ENCODE measurements at regions not wholly inside any gene's neighbourhood (a gene's known extent, or its start where the extent isn't known, plus 50 kb on each side); places are given as distances from the start of the nearest gene placed in this dataset.

- TF ChIP-seq CEBPB (IDR thresholded peaks at IDR 0.05), result no peak
- TF ChIP-seq POLR2A (IDR thresholded peaks at IDR 0.05; ENCODE audit: low read length), result no peak
These were observed 291.8 kb upstream of the G2E3 start (continued) for GRCh38 chr14:30267141-30267540.

GRCh38 chr14:30270200-30271161 lies 288.5 kb upstream of the G2E3 start:
- Histone ChIP-seq H3K4me1 (no peaks in the 10 kb centered on the region), H3K27ac (no peak overlapping the region), H3K9me3 (no peaks in the 10 kb centered on the region), H3K4me2 (peak overlapping the region; percentile 70), H3K4me3 (peak overlapping the region; percentile 23; the same call in 1 of the 3 replicates)
- 12% methylated on average over 27 of the region's 29 CpGs for WGBS (ENCODE audit: missing lambda C conversion rate)
- ChIA-PET POLR2A (interaction anchor here (0.6 kb wide), 1 partner anchor 249 kb away, joined by 3 read pairs; no protein-coding TSS in a partner anchor), CTCF (interaction anchor here (0.5 to 2.4 kb wide), 26 partner anchors 8 to 1519 kb away, joined by 3 to 32 read pairs (median 5); no protein-coding TSS in a partner anchor)
- no peak for TF ChIP-seq RARB (CRISPR knock-in tag; IDR thresholded peaks at IDR 0.05)
- peak; percentile 46 to 60; a peak in 4 of 5 replicates for TF ChIP-seq RAD21 (conservative IDR thresholded peaks at IDR 0.05 in 1 of 2, IDR thresholded peaks at IDR 0.05 in 1 of 2)
- TF ChIP-seq CTCF (IDR thresholded peaks at IDR 0.05), result peak; percentile 68
- no peak for TF ChIP-seq SREBF2 (IDR thresholded peaks at IDR 0.05)
- TF ChIP-seq BCL3 (IDR thresholded peaks at IDR 0.05), result no peak
- no peak for TF ChIP-seq ESRRA (IDR thresholded peaks at IDR 0.05; ENCODE audit: borderline replicate concordance, low read length)
- no peak for TF ChIP-seq PHF8 (IDR thresholded peaks at IDR 0.05; ENCODE audit: borderline replicate concordance, low read depth)
- TF ChIP-seq TFCP2L1 (CRISPR knock-in tag; IDR thresholded peaks at IDR 0.05), result no peak
- TF ChIP-seq SMC3 (IDR thresholded peaks at IDR 0.05), result peak; percentile 57
- TF ChIP-seq HES2 (IDR thresholded peaks at IDR 0.05), result no peak
- no peak for TF ChIP-seq KDM5A (IDR thresholded peaks at IDR 0.05)
- no peak for TF ChIP-seq REST (IDR thresholded peaks at IDR 0.05)
- no peak for TF ChIP-seq CBX2 (IDR thresholded peaks at IDR 0.05; ENCODE audit: borderline replicate concordance, low read depth)
- no peak for TF ChIP-seq ELK1 (IDR thresholded peaks at IDR 0.05; ENCODE audit: low read depth, low read length)
- TF ChIP-seq KDM1A (IDR thresholded peaks at IDR 0.05; ENCODE audit: low read depth), result no peak
- no peak for TF ChIP-seq ZC3H11A (IDR thresholded peaks at IDR 0.05)
- no peak for TF ChIP-seq CEBPB (IDR thresholded peaks at IDR 0.05)
- TF ChIP-seq JUNB (IDR thresholded peaks at IDR 0.05), result no peak
- peak; percentile 99 to 100 for ATAC-seq
- FAIRE-seq, result peak; percentile 54
- peak; percentile 41 to 78 for DNase-seq (ENCODE audit: low read depth in 1 of 2, low spot score in 1 of 2)
